ENCODE measurements at regions not wholly inside any gene's neighbourhood (a gene's known extent, or its start where the extent isn't known, plus 50 kb on each side); places are given as distances from the start of the nearest gene placed in this dataset.
A peak's percentile ranks its signal among the peaks of the same experiment; 100 is the strongest.
"Not testable (repeated sequence)": the region's sequence is repeated elsewhere in the genome, so short reads cannot be mapped to it uniquely, and the experiment has no call there.

GRCh38 chr1:88514544-88515060 lies 169.5 kb upstream of the PKN2 start:
- no peaks in the 10 kb centered on the region for H3K36me3 ChIP-seq
- no peaks in the 10 kb centered on the region for H3K27me3 ChIP-seq
- 86 to 89% methylated on average over 1 of the region's 1 CpG for WGBS, 2 donors
- ATAC-seq (ENCODE audit: low FRiP score in 2 of 2) = no peak
- H3K4me1 ChIP-seq = no peaks in the 10 kb centered on the region
- H3K9me3 ChIP-seq = no peaks in the 10 kb centered on the region
- no peak for DNase-seq
- no peak overlapping the region for H3K27ac ChIP-seq
- TF ChIP-seq CTCF (IDR thresholded peaks at IDR 0.05) = no peak
- TF ChIP-seq POLR2AphosphoS5 (IDR thresholded peaks at IDR 0.05) = no peak
- TF ChIP-seq EP300 (IDR thresholded peaks at IDR 0.05) = no peak
- no peak for TF ChIP-seq POLR2A (IDR thresholded peaks at IDR 0.05)
- H3K4me3 ChIP-seq = no peak overlapping the region

- not testable (repeated sequence) for H3K36me3 ChIP-seq; H3K9me3 ChIP-seq; ATAC-seq (ENCODE audit: low FRiP score in 2 of 2); H3K27ac ChIP-seq; H3K4me3 ChIP-seq; DNase-seq; H3K4me1 ChIP-seq; H3K27me3 ChIP-seq
- WGBS, 2 donors = 74 to 78% methylated on average over 1 of the region's 1 CpG
Observed at GRCh38 chr1:88517499-88517898, 166.6 kb upstream of the PKN2 start.

- no peaks in the 10 kb centered on the region for H3K4me1 ChIP-seq
- no peak for DNase-seq
- no peaks in the 10 kb centered on the region for H3K9me3 ChIP-seq
- 48 to 62% methylated on average over 1 of the region's 1 CpG for WGBS, 2 donors
- TF ChIP-seq POLR2AphosphoS5 (IDR thresholded peaks at IDR 0.05) (no peak), CTCF (IDR thresholded peaks at IDR 0.05) (no peak), POLR2A (IDR thresholded peaks at IDR 0.05) (no peak), EP300 (IDR thresholded peaks at IDR 0.05) (no peak)
- H3K4me3 ChIP-seq = no peak overlapping the region
- no peak overlapping the region for H3K27ac ChIP-seq
- H3K27me3 ChIP-seq = no peaks in the 10 kb centered on the region
- no peak for ATAC-seq (ENCODE audit: low FRiP score in 2 of 2)
- no peaks in the 10 kb centered on the region for H3K36me3 ChIP-seq
Observed at GRCh38 chr1:88519156-88519555, 164.9 kb upstream of the PKN2 start.

GRCh38 chr1:88523854-88524528 lies 160.1 kb upstream of the PKN2 start:
- DNase-seq (no peak), ATAC-seq (ENCODE audit: low FRiP score in 2 of 2) (no peak)
- H3K27me3 ChIP-seq = no peaks in the 10 kb centered on the region
- no peaks in the 10 kb centered on the region for H3K9me3 ChIP-seq
- H3K4me1 ChIP-seq = no peaks in the 10 kb centered on the region
- 76 to 77% methylated on average over 4 of the region's 4 CpGs for WGBS, 2 donors
- no peak overlapping the region for H3K4me3 ChIP-seq
- no peak overlapping the region for H3K27ac ChIP-seq
- no peak for TF ChIP-seq EP300 (IDR thresholded peaks at IDR 0.05)
- TF ChIP-seq POLR2AphosphoS5 (IDR thresholded peaks at IDR 0.05) = no peak
- no peaks in the 10 kb centered on the region for H3K36me3 ChIP-seq

GRCh38 chr1:88526456-88526855 lies 157.6 kb upstream of the PKN2 start:
- no peaks in the 10 kb centered on the region for H3K4me1 ChIP-seq

GRCh38 chr1:88528792-88529191 lies 155.3 kb upstream of the PKN2 start:
- Histone ChIP-seq H3K27ac (no peak overlapping the region), H3K4me1 (no peaks in the 10 kb centered on the region), H3K27me3 (no peaks in the 10 kb centered on the region), H3K36me3 (no peaks in the 10 kb centered on the region), H3K4me3 (no peak overlapping the region), H3K9me3 (no peaks in the 10 kb centered on the region)
- no peak for DNase-seq
- WGBS, 2 donors = 88 to 96% methylated on average over 4 of the region's 4 CpGs
- no peak for ATAC-seq (ENCODE audit: low FRiP score in 2 of 2)
- TF ChIP-seq POLR2AphosphoS5 (IDR thresholded peaks at IDR 0.05) (no peak), CTCF (IDR thresholded peaks at IDR 0.05) (no peak), EP300 (IDR thresholded peaks at IDR 0.05) (no peak), POLR2A (IDR thresholded peaks at IDR 0.05) (no peak)

More at GRCh38 chr1:88526456-88526855, 157.6 kb upstream of the PKN2 start:
- TF ChIP-seq EP300 (IDR thresholded peaks at IDR 0.05) (no peak), POLR2AphosphoS5 (IDR thresholded peaks at IDR 0.05) (peak in 1 of 2 donors; percentile 10), POLR2A (IDR thresholded peaks at IDR 0.05) (no peak)
- Histone ChIP-seq H3K27me3 (no peaks in the 10 kb centered on the region), H3K9me3 (no peaks in the 10 kb centered on the region), H3K36me3 (no peaks in the 10 kb centered on the region), H3K27ac (no peak overlapping the region), H3K4me3 (no peak overlapping the region)
- DNase-seq (no peak), ATAC-seq (ENCODE audit: low FRiP score in 2 of 2) (no peak)
- 75 to 78% methylated on average over 3 of the region's 3 CpGs for whole genome bisulfite sequencing, 2 donors
